ENCODE measurements at regions not wholly inside any gene's neighbourhood (a gene's known extent, or its start where the extent isn't known, plus 50 kb on each side); places are given as distances from the start of the nearest gene placed in this dataset.

DNA sequence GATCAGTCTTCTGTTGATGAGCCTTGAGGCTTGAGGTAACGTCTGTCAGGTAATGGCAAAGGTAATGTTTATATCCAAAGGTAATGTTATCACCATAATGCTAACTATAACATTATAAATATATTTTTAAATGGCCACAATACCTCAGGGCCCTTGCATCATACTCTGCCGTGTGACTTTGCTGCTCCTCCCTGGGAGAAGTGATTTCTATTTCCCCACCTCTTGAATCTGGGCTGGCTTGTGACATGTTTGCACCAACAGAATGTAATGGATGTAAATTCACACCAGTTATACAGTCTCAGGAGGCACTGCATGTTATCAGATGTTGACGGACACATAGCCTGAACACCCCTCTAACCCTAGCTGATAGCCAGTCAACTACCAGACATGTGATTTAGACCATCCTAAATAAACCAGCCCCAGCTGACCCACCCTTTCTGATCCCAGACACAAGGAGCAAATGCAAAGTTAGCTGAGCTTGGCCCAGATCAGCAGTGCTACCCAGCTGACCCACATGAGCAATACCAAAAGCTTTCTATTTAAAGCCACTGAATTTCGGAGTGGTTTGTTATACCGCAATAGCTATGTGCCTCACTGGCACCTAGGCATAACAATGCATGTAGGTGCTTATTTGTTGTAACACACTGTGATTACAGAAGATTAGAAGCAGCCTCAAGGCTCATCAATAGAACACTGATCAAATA is 93.8 kb upstream of the SIRPA start:
- no peak for TF ChIP-seq POLR2A (IDR thresholded peaks at IDR 0.05; ENCODE audit: low read depth, low read length)
- TF ChIP-seq, protein P1, sequence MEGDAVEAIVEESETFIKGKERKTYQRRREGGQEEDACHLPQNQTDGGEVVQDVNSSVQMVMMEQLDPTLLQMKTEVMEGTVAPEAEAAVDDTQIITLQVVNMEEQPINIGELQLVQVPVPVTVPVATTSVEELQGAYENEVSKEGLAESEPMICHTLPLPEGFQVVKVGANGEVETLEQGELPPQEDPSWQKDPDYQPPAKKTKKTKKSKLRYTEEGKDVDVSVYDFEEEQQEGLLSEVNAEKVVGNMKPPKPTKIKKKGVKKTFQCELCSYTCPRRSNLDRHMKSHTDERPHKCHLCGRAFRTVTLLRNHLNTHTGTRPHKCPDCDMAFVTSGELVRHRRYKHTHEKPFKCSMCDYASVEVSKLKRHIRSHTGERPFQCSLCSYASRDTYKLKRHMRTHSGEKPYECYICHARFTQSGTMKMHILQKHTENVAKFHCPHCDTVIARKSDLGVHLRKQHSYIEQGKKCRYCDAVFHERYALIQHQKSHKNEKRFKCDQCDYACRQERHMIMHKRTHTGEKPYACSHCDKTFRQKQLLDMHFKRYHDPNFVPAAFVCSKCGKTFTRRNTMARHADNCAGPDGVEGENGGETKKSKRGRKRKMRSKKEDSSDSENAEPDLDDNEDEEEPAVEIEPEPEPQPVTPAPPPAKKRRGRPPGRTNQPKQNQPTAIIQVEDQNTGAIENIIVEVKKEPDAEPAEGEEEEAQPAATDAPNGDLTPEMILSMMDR (IDR thresholded peaks at IDR 0.05 in 2 of 3, conservative IDR thresholded peaks at IDR 0.05 in 1 of 3; ENCODE audit: control insufficient read depth in 2 of 3, extremely low read depth in 1 of 3, insufficient read depth in 1 of 3, low read depth in 3 of 3, low read length in 3 of 3) = no peak
- no peak for TF ChIP-seq FOS (IDR thresholded peaks at IDR 0.05; ENCODE audit: borderline replicate concordance, extremely low read depth, insufficient read length)
- no peak for TF ChIP-seq RB1 (IDR thresholded peaks at IDR 0.05; ENCODE audit: borderline replicate concordance)
- no peak for TF ChIP-seq TARDBP (IDR thresholded peaks at IDR 0.05; ENCODE audit: borderline replicate concordance)
- no peak for TF ChIP-seq RCOR1 (conservative IDR thresholded peaks at IDR 0.05; ENCODE audit: low read depth, low read length)
- TF ChIP-seq, protein P2, sequence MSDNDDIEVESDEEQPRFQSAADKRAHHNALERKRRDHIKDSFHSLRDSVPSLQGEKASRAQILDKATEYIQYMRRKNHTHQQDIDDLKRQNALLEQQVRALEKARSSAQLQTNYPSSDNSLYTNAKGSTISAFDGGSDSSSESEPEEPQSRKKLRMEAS (IDR thresholded peaks at IDR 0.05; ENCODE audit: low read depth, low read length) = no peak
- no peak for TF ChIP-seq CREM (IDR thresholded peaks at IDR 0.05; ENCODE audit: low read depth)
- no peak for TF ChIP-seq TAF1 (IDR thresholded peaks at IDR 0.05; ENCODE audit: borderline replicate concordance, low read depth, low read length)
- no peak for TF ChIP-seq CEBPB (IDR thresholded peaks at IDR 0.05; ENCODE audit: borderline replicate concordance in 1 of 2, low read depth in 2 of 2, low read length in 2 of 2)
- no peak for TF ChIP-seq IKZF1 (conservative IDR thresholded peaks at IDR 0.05)
- no peak for TF ChIP-seq CHD2 (IDR thresholded peaks at IDR 0.05; ENCODE audit: borderline replicate concordance, low read depth, low read length)
- TF ChIP-seq, protein P3, sequence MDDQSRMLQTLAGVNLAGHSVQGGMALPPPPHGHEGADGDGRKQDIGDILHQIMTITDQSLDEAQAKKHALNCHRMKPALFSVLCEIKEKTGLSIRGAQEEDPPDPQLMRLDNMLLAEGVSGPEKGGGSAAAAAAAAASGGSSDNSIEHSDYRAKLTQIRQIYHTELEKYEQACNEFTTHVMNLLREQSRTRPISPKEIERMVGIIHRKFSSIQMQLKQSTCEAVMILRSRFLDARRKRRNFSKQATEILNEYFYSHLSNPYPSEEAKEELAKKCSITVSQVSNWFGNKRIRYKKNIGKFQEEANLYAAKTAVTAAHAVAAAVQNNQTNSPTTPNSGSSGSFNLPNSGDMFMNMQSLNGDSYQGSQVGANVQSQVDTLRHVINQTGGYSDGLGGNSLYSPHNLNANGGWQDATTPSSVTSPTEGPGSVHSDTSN (IDR thresholded peaks at IDR 0.05; ENCODE audit: insufficient replicate concordance, low read depth, low read length) = no peak

All from GM12878 (cell line).